BE2C (cell line): ENCODE measurements at regions not wholly inside any gene's neighbourhood (a gene's known extent, or its start where the extent isn't known, plus 50 kb on each side); places are given as distances from the start of the nearest gene placed in this dataset.

ENCODE experiments used
- DNase-seq: peaks from one replicate; pipeline ENCODE4 v3.0.0-alpha.2; 2020
- H3K27me3 ChIP-seq: fragments of 250-450 bp; sonication (Bioruptor Pico); 2 replicates; pipeline ENCODE4 v1.5.1; 2020; ENCODE audit warnings: mild to moderate bottlenecking
- H3K36me3 ChIP-seq: fragments of 250-450 bp; sonication (Bioruptor Pico); 2 replicates; pipeline ENCODE4 v1.5.1; 2020; ENCODE audit warnings: mild to moderate bottlenecking
- H3K4me1 ChIP-seq: fragments of 250-450 bp; sonication (Bioruptor Pico); 2 replicates; pipeline ENCODE4 v1.5.1; 2020
- H3K4me3 ChIP-seq: 2 replicates; pipeline ENCODE4 v1.5.1; 2011; ENCODE audit warnings: low read depth, low read length
- H3K9me3 ChIP-seq: fragments of 250-450 bp; sonication (Bioruptor Pico); 2 replicates; pipeline ENCODE4 v1.5.1; 2020
- CTCF ChIP-seq: IDR thresholded peaks from 2 replicates; pipeline ENCODE4 v1.5.1; 2012; ENCODE audit warnings: mild to moderate bottlenecking, low read depth, low read length

GRCh38 chr4:8796096-8796495, 75.5 kb downstream of the HMX1 start:
- DNase-seq = no peak
- H3K9me3 ChIP-seq = no peaks in the 10 kb centered on the region
- no peak overlapping the region for H3K4me3 ChIP-seq
- TF ChIP-seq CTCF = no peak
- no peaks in the 10 kb centered on the region for H3K27me3 ChIP-seq
- H3K36me3 ChIP-seq = no peaks in the 10 kb centered on the region
- no peaks in the 10 kb centered on the region for H3K4me1 ChIP-seq

- no peak overlapping the region for H3K4me3 ChIP-seq
- H3K4me1 ChIP-seq = no peaks in the 10 kb centered on the region
- no peaks in the 10 kb centered on the region for H3K9me3 ChIP-seq
- no peak for TF ChIP-seq CTCF
- H3K36me3 ChIP-seq = no peaks in the 10 kb centered on the region
- H3K27me3 ChIP-seq = no peaks in the 10 kb centered on the region
- DNase-seq = no peak
Measured at GRCh38 chr4:8795140-8795539, 76.5 kb downstream of the HMX1 start.

- TF ChIP-seq CTCF = no peak
- no peaks in the 10 kb centered on the region for H3K27me3 ChIP-seq
Measured at GRCh38 chr4:8794491-8794890, 77.1 kb downstream of the HMX1 start.

GRCh38 chr4:8793571-8794160, 78.0 kb downstream of the HMX1 start:
- H3K27me3 ChIP-seq = no peaks in the 10 kb centered on the region
- DNase-seq = no peak
- H3K36me3 ChIP-seq = no peaks in the 10 kb centered on the region
- H3K4me3 ChIP-seq = no peak overlapping the region
- no peak for TF ChIP-seq CTCF
- no peaks in the 10 kb centered on the region for H3K9me3 ChIP-seq
- no peaks in the 10 kb centered on the region for H3K4me1 ChIP-seq

More at GRCh38 chr4:8794491-8794890, 77.1 kb downstream of the HMX1 start:
- H3K4me3 ChIP-seq = no peak overlapping the region
- no peak for DNase-seq
- no peaks in the 10 kb centered on the region for H3K36me3 ChIP-seq
- no peaks in the 10 kb centered on the region for H3K9me3 ChIP-seq
- H3K4me1 ChIP-seq = no peaks in the 10 kb centered on the region

- Histone ChIP-seq H3K4me3 (no peak overlapping the region), H3K4me1 (no peaks in the 10 kb centered on the region), H3K36me3 (no peaks in the 10 kb centered on the region), H3K27me3 (no peaks in the 10 kb centered on the region), H3K9me3 (no peaks in the 10 kb centered on the region)
- DNase-seq = no peak
- TF ChIP-seq CTCF = no peak
Measured at GRCh38 chr4:8792491-8792890, 79.1 kb downstream of the HMX1 start.

GRCh38 chr4:8791609-8792008, 80.0 kb downstream of the HMX1 start:
- DNase-seq = no peak
- Histone ChIP-seq H3K27me3 (no peaks in the 10 kb centered on the region), H3K4me1 (no peaks in the 10 kb centered on the region), H3K4me3 (no peak overlapping the region), H3K9me3 (no peaks in the 10 kb centered on the region), H3K36me3 (no peaks in the 10 kb centered on the region)
- TF ChIP-seq CTCF = no peak
